ENCODE measurements at regions not wholly inside any gene's neighbourhood (a gene's known extent, or its start where the extent isn't known, plus 50 kb on each side); places are given as distances from the start of the nearest gene placed in this dataset.

GRCh38 chr1:87495147-87495546, 166.5 kb downstream of the LMO4 start:
- TF ChIP-seq POLR2A (IDR thresholded peaks at IDR 0.05; ENCODE audit: low read depth, low read length) (no peak), POLR2AphosphoS5 (IDR thresholded peaks at IDR 0.05; ENCODE audit: low read depth, low read length) (no peak), SPI1 (IDR thresholded peaks at IDR 0.05; ENCODE audit: low read depth, low read length) (no peak), TAF1 (IDR thresholded peaks at IDR 0.05; ENCODE audit: low read depth, low read length) (no peak)
